H9 (cell line): ENCODE measurements at regions not wholly inside any gene's neighbourhood (a gene's known extent, or its start where the extent isn't known, plus 50 kb on each side); places are given as distances from the start of the nearest gene placed in this dataset.

Experiments
- DNase-seq: peaks from one replicate; pipeline ENCODE4 v3.0.0-alpha.2; 2017
- H2AFZ ChIP-seq: one replicate; pipeline ENCODE4 v1.6.1; 2013; ENCODE audit warnings: mild to moderate bottlenecking, low read length, control low read depth, moderate library complexity
- H2AK5ac ChIP-seq: 2 replicates; pipeline ENCODE4 v1.6.1; 2013; ENCODE audit warnings: low read length, control low read depth, mixed read lengths; ENCODE audit not compliant: insufficient read length
- H2BK120ac ChIP-seq: one replicate; pipeline ENCODE4 v1.6.1; 2013; ENCODE audit warnings: low read depth, mild to moderate bottlenecking, low read length, control low read depth, inconsistent platforms; ENCODE audit not compliant: poor library complexity, severe bottlenecking
- H2BK12ac ChIP-seq: 2 replicates; pipeline ENCODE4 v1.6.1; 2013; ENCODE audit warnings: low read length, control low read depth, mixed read lengths, low read depth; ENCODE audit not compliant: insufficient read length
- H2BK15ac ChIP-seq: 2 replicates; pipeline ENCODE4 v1.6.1; 2013; ENCODE audit warnings: low read depth, low read length, control low read depth
- H2BK20ac ChIP-seq: one replicate; pipeline ENCODE4 v1.6.1; 2013; ENCODE audit warnings: low read depth, mild to moderate bottlenecking, low read length, control low read depth, inconsistent platforms; ENCODE audit not compliant: poor library complexity, severe bottlenecking
- H2BK5ac ChIP-seq: 2 replicates; pipeline ENCODE4 v1.6.1; 2013; ENCODE audit warnings: low read length, control low read depth, mixed read lengths; ENCODE audit not compliant: insufficient read length
- H3K14ac ChIP-seq: 2 replicates; pipeline ENCODE4 v1.6.1; 2013; ENCODE audit warnings: low read length, control low read depth; ENCODE audit not compliant: insufficient read depth
- H3K18ac ChIP-seq: 2 replicates; pipeline ENCODE4 v1.6.1; 2013; ENCODE audit warnings: low read depth, mild to moderate bottlenecking, mixed read lengths, low read length, control low read depth; ENCODE audit not compliant: insufficient read length
- H3K23ac ChIP-seq: 2 replicates; pipeline ENCODE4 v1.6.1; 2013; ENCODE audit warnings: low read length, control low read depth, mixed read lengths, low read depth; ENCODE audit not compliant: insufficient read length
- H3K23me2 ChIP-seq: 2 replicates; pipeline ENCODE4 v1.6.1; 2013; ENCODE audit warnings: low read depth, mild to moderate bottlenecking, mixed read lengths, low read length, control low read depth; ENCODE audit not compliant: insufficient read length, poor library complexity, severe bottlenecking
- H3K27ac ChIP-seq: 2 replicates; pipeline ENCODE4 v1.5.1; 2013; ENCODE audit warnings: low read length, control low read depth, mixed read lengths, low read depth; ENCODE audit not compliant: insufficient read length
- H3K27me3 ChIP-seq: 2 replicates; pipeline ENCODE4 v1.6.1; 2013; ENCODE audit warnings: low read length, control low read depth, inconsistent platforms; ENCODE audit not compliant: insufficient read depth
- H3K4ac ChIP-seq: 2 replicates; pipeline ENCODE4 v1.6.1; 2013; ENCODE audit warnings: low read depth, mild to moderate bottlenecking, control low read depth, inconsistent platforms, low read length, moderate library complexity
- H3K4me1 ChIP-seq: 2 replicates; pipeline ENCODE4 v1.6.1; 2013; ENCODE audit warnings: low read length, control low read depth, inconsistent platforms; ENCODE audit not compliant: insufficient read depth
- H3K4me2 ChIP-seq: 2 replicates; pipeline ENCODE4 v1.6.1; 2013; ENCODE audit warnings: low read length, control low read depth, mixed read lengths; ENCODE audit not compliant: insufficient read length, insufficient read depth
- H3K56ac ChIP-seq: 2 replicates; pipeline ENCODE4 v1.6.1; 2013; ENCODE audit warnings: low read depth, mild to moderate bottlenecking, mixed read lengths, low read length, control low read depth; ENCODE audit not compliant: insufficient read length
- H3K79me1 ChIP-seq: 2 replicates; pipeline ENCODE4 v1.6.1; 2013; ENCODE audit warnings: low read depth, mild to moderate bottlenecking, moderate library complexity, low read length, control low read depth, inconsistent platforms; ENCODE audit not compliant: insufficient read depth, poor library complexity, severe bottlenecking
- H3K79me2 ChIP-seq: 2 replicates; pipeline ENCODE4 v1.6.1; 2013; ENCODE audit warnings: low read length, control low read depth, inconsistent platforms; ENCODE audit not compliant: insufficient read depth
- H3K9ac ChIP-seq: 2 replicates; pipeline ENCODE4 v1.6.1; 2013; ENCODE audit warnings: low read length, control low read depth, mixed read lengths; ENCODE audit not compliant: insufficient read length; ENCODE audit errors: extremely low read depth
- H3K9me3 ChIP-seq: one replicate; pipeline ENCODE4 v1.6.1; 2013; ENCODE audit warnings: low read depth, low read length, inconsistent platforms; ENCODE audit not compliant: control insufficient read depth
- H3T11ph ChIP-seq: one replicate; pipeline ENCODE4 v1.6.1; 2013; ENCODE audit warnings: mild to moderate bottlenecking, low read length, control low read depth, inconsistent platforms
- H4K20me1 ChIP-seq: one replicate; pipeline ENCODE4 v1.6.1; 2013; ENCODE audit not compliant: control insufficient read depth, insufficient read length, insufficient read depth
- H4K5ac ChIP-seq: 2 replicates; pipeline ENCODE4 v1.6.1; 2013; ENCODE audit warnings: low read depth, mild to moderate bottlenecking, mixed read lengths, low read length, control low read depth; ENCODE audit not compliant: insufficient read length
- H4K8ac ChIP-seq: replicated peaks from 2 replicates; pipeline ENCODE4 v1.6.1; 2013; ENCODE audit warnings: low read length, control low read depth, mixed read lengths, low read depth; ENCODE audit not compliant: insufficient read length
- H4K91ac ChIP-seq: 2 replicates; pipeline ENCODE4 v1.6.1; 2013; ENCODE audit warnings: low read depth, mild to moderate bottlenecking, moderate library complexity, mixed read lengths, low read length, control low read depth; ENCODE audit not compliant: insufficient read length
- H3K27ac Mint-ChIP-seq, 3 experiments: 2 replicates in 2 of 3; 3 replicates in 1 of 3; pipeline ENCODE4 v1.8.0; 2020 to 2021; ENCODE audit warnings: mixed read lengths in 3 of 3, mild to moderate bottlenecking in 1 of 3, moderate library complexity in 1 of 3
- H3K27me3 Mint-ChIP-seq: 2 replicates; pipeline ENCODE4 v1.8.0; 2021; ENCODE audit warnings: low read depth, mild to moderate bottlenecking, moderate library complexity, mixed read lengths
- H3K36me3 Mint-ChIP-seq, 3 experiments: 2 replicates in 2 of 3; 3 replicates in 1 of 3; pipeline ENCODE4 v1.8.0; 2020 to 2021; ENCODE audit warnings: low read depth in 3 of 3, mixed read lengths in 3 of 3; ENCODE audit not compliant: insufficient read depth in 1 of 3
- H3K4me1 Mint-ChIP-seq, 2 experiments: 2 replicates each; pipeline ENCODE4 v1.8.0; 2020; ENCODE audit warnings: mixed read lengths in 2 of 2
- H3K4me3 Mint-ChIP-seq, 2 experiments: 2 replicates in 1 of 2; 3 replicates in 1 of 2; pipeline ENCODE4 v1.8.0; 2020 to 2021; ENCODE audit warnings: mild to moderate bottlenecking in 2 of 2, mixed read lengths in 2 of 2, moderate library complexity in 1 of 2
- H3K9me3 Mint-ChIP-seq, 2 experiments: 2 replicates in 1 of 2; 3 replicates in 1 of 2; pipeline ENCODE4 v1.8.0; 2020; ENCODE audit warnings: mild to moderate bottlenecking in 2 of 2, mixed read lengths in 2 of 2, moderate library complexity in 1 of 2
- WGBS: extraction: QIAGEN DNeasy Blood & Tissue Kit; methylation state at CpG from one replicate; pipeline ENCODE4 v1.1.7; 2013; ENCODE audit warnings: missing lambda C conversion rate, low lambda C conversion rate, mixed read lengths; ENCODE audit not compliant: insufficient read length; ENCODE audit errors: extremely low coverage; 5-methylcytosine and 5-hydroxymethylcytosine counted together
- TF ChIP-seq, protein P1 (sequence below): fragments of 200-600 bp; sonication (generic); conservative IDR thresholded peaks from 3 replicates; pipeline ENCODE4 v1.8.0; 2021; ENCODE audit warnings: antibody characterized with exemption, mild to moderate bottlenecking

DNA sequence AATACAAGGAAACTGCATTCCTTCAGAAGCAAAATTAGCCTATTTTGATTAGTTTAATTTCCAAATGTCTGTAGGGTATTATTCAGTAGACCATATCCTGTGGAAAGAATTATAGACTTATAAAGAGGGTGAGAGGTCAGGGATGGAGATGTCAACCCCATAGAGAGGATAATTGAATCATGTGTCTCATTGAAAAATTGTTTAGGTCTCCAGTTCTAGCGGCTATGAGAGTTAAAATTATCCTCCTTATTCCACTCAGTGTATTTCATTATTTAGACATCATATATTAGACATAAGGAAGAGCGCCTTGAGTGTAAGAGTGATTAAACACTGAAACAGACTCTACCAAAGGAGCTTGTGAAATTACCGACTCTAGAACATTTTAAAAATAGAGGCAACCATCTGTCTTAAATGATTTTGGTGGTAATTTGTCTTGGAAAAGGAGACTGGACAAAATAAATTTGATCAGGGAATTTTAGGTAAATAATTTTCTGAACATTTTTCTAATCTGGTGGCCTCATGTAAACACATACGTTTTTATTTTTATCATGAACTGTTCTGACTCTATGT, 654.4 kb upstream of the TENM3 start:
- no peaks in the 10 kb centered on the region for H3K4me1 ChIP-seq
- H3K9ac ChIP-seq: no peak overlapping the region
- no peak overlapping the region for H3K14ac ChIP-seq
- H3K9me3 ChIP-seq: no peaks in the 10 kb centered on the region
- H2BK15ac ChIP-seq: no peak overlapping the region
- H2BK5ac ChIP-seq: no peak overlapping the region
- H3K4ac ChIP-seq: no peak overlapping the region
- Mint-ChIP-seq H3K4me1 (peaks cover 0 to 4% of the 10 kb centered on the region in 2 experiments; a peak in 2 of 4 replicates), H3K4me3 (no peak overlapping the region), H3K27ac (no peak overlapping the region), H3K36me3 (no peaks in the 10 kb centered on the region), H3K27me3 (no peaks in the 10 kb centered on the region), H3K9me3 (no peaks in the 10 kb centered on the region)
- H3K56ac ChIP-seq: no peak overlapping the region
- H3K79me2 ChIP-seq: no peaks in the 10 kb centered on the region
- H4K8ac ChIP-seq: no peak overlapping the region
- no peaks in the 10 kb centered on the region for H4K20me1 ChIP-seq
- no peak overlapping the region for H3K23ac ChIP-seq
- H3K27me3 ChIP-seq: no peaks in the 10 kb centered on the region
- no peak overlapping the region for H2BK120ac ChIP-seq
- H4K91ac ChIP-seq: no peak overlapping the region
- H4K5ac ChIP-seq: no peak overlapping the region
- H3K18ac ChIP-seq: no peak overlapping the region
- H3K4me2 ChIP-seq: no peak overlapping the region
- DNase-seq: no peak
- no peak overlapping the region for H2BK20ac ChIP-seq
- no peak overlapping the region for H3K27ac ChIP-seq
- TF ChIP-seq, protein P1, sequence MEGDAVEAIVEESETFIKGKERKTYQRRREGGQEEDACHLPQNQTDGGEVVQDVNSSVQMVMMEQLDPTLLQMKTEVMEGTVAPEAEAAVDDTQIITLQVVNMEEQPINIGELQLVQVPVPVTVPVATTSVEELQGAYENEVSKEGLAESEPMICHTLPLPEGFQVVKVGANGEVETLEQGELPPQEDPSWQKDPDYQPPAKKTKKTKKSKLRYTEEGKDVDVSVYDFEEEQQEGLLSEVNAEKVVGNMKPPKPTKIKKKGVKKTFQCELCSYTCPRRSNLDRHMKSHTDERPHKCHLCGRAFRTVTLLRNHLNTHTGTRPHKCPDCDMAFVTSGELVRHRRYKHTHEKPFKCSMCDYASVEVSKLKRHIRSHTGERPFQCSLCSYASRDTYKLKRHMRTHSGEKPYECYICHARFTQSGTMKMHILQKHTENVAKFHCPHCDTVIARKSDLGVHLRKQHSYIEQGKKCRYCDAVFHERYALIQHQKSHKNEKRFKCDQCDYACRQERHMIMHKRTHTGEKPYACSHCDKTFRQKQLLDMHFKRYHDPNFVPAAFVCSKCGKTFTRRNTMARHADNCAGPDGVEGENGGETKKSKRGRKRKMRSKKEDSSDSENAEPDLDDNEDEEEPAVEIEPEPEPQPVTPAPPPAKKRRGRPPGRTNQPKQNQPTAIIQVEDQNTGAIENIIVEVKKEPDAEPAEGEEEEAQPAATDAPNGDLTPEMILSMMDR: no peak
- no peaks in the 10 kb centered on the region for H3K23me2 ChIP-seq
- H2AFZ ChIP-seq: no peak overlapping the region
- no peaks in the 10 kb centered on the region for H3K79me1 ChIP-seq
- no peak overlapping the region for H2BK12ac ChIP-seq
- no CpG with 5 or more reads among the region's 4 CpGs for WGBS
- no peak overlapping the region for H3T11ph ChIP-seq
- no peak overlapping the region for H2AK5ac ChIP-seq
